Testis (tissue), 2 donors: ENCODE measurements at regions not wholly inside any gene's neighbourhood (a gene's known extent, or its start where the extent isn't known, plus 50 kb on each side); places are given as distances from the start of the nearest gene placed in this dataset.
A peak's percentile ranks its signal among the peaks of the same experiment; 100 is the strongest.

Experiments
- DNase-seq: peaks from one replicate; pipeline ENCODE4 v3.0.0-alpha.2; 2019
- H3K27ac ChIP-seq, 2 donors: fragments of 200-600 bp; sonication (generic); one replicate each; pipeline ENCODE4 v1.5.1; 2019
- H3K27me3 ChIP-seq: fragments of 200-600 bp; sonication (generic); one replicate; pipeline ENCODE4 v1.5.1; 2019
- H3K36me3 ChIP-seq: fragments of 200-600 bp; sonication (generic); one replicate; pipeline ENCODE4 v1.5.1; 2017; ENCODE audit warnings: low read depth; ENCODE audit errors: missing control alignments
- H3K4me1 ChIP-seq: fragments of 200-600 bp; sonication (generic); one replicate; pipeline ENCODE4 v1.5.1; 2019
- H3K4me3 ChIP-seq, 2 donors: fragments of 200-600 bp; sonication (generic); one replicate each; pipeline ENCODE4 v1.5.1; 2017 to 2019
- H3K9me3 ChIP-seq: fragments of 200-600 bp; sonication (generic); one replicate; pipeline ENCODE4 v1.5.1; 2017
- CTCF ChIP-seq, 3 experiments: fragments of 450-650 bp in 2 of 3; fragments of 200-600 bp in 1 of 3; sonication (generic) in 1 of 3; IDR thresholded peaks; one replicate each; pipeline ENCODE4 v1.5.1; 2016 to 2019; ENCODE audit warnings: antibody characterized with exemption in 3 of 3, mild to moderate bottlenecking in 2 of 3, moderate library complexity in 1 of 3
- POLR2A ChIP-seq: fragments of 450-650 bp; IDR thresholded peaks from one replicate; pipeline ENCODE4 v1.6.1; 2017; ENCODE audit warnings: antibody characterized with exemption, mild to moderate bottlenecking, moderate library complexity
- WGBS, 2 donors: methylation state at CpG; one replicate each; pipeline ENCODE4 v1.1.5; 2018; 5-methylcytosine and 5-hydroxymethylcytosine counted together
- intact Hi-C: fragments of 100-400 bp; cut with DNase I; formaldehyde crosslinking; loops from one replicate; pipeline ENCODE4 v1.15.1; 2023; ENCODE audit warnings: low total_unique reads

- no peak for DNase-seq
- intact Hi-C loops: no loop called here
- TF ChIP-seq POLR2A (no peak), CTCF (IDR thresholded peaks at IDR 0.05) (no peak)
- 89 to 92% methylated on average over 11 of the region's 11 CpGs for WGBS, 2 donors
- Histone ChIP-seq H3K4me3 (no peak overlapping the region), H3K9me3 (no peaks in the 10 kb centered on the region), H3K36me3 (no peaks in the 10 kb centered on the region), H3K4me1 (no peaks in the 10 kb centered on the region), H3K27ac (no peak overlapping the region), H3K27me3 (no peaks in the 10 kb centered on the region)
These were observed 252.0 kb downstream of the NR2F2 start for GRCh38 chr15:96582473-96582872.

GRCh38 chr15:96583671-96584070 is 253.2 kb downstream of the NR2F2 start:
- Histone ChIP-seq H3K27me3 (no peaks in the 10 kb centered on the region), H3K36me3 (no peaks in the 10 kb centered on the region), H3K27ac (no peak overlapping the region), H3K4me1 (no peaks in the 10 kb centered on the region), H3K9me3 (no peaks in the 10 kb centered on the region), H3K4me3 (no peak overlapping the region)
- no peak for TF ChIP-seq CTCF (IDR thresholded peaks at IDR 0.05)
- TF ChIP-seq POLR2A: no peak
- WGBS, 2 donors: 91 to 94% methylated on average over 2 of the region's 2 CpGs
- DNase-seq: no peak
- intact Hi-C loops: no loop called here

GRCh38 chr15:96585484-96586386 is 255.2 kb downstream of the NR2F2 start:
- intact Hi-C loops: no loop called here
- Histone ChIP-seq H3K27me3 (no peaks in the 10 kb centered on the region), H3K9me3 (no peaks in the 10 kb centered on the region), H3K4me3 (no peak overlapping the region), H3K4me1 (no peaks in the 10 kb centered on the region), H3K36me3 (no peaks in the 10 kb centered on the region), H3K27ac (no peak overlapping the region)
- DNase-seq: no peak
- WGBS, 2 donors: 47 to 63% methylated on average over 9 of the region's 9 CpGs
- no peak for TF ChIP-seq POLR2A
- peak in 1 of 3 experiments; percentile 4 for TF ChIP-seq CTCF (IDR thresholded peaks at IDR 0.05)

GRCh38 chr15:96586901-96587300 is 256.4 kb downstream of the NR2F2 start:
- intact Hi-C loops: no loop called here
- DNase-seq: no peak
- no peaks in the 10 kb centered on the region for H3K9me3 ChIP-seq
- no peaks in the 10 kb centered on the region for H3K27me3 ChIP-seq
- H3K4me1 ChIP-seq: no peaks in the 10 kb centered on the region
- no peaks in the 10 kb centered on the region for H3K36me3 ChIP-seq
- 91% methylated on average over 4 of the region's 4 CpGs for WGBS, 2 donors
- no peak overlapping the region for H3K27ac ChIP-seq
- H3K4me3 ChIP-seq: no peak overlapping the region
- no peak for TF ChIP-seq CTCF (IDR thresholded peaks at IDR 0.05)
- no peak for TF ChIP-seq POLR2A

- Histone ChIP-seq H3K9me3 (no peaks in the 10 kb centered on the region), H3K27me3 (no peaks in the 10 kb centered on the region), H3K4me3 (no peak overlapping the region), H3K4me1 (no peaks in the 10 kb centered on the region), H3K27ac (no peak overlapping the region), H3K36me3 (no peaks in the 10 kb centered on the region)
- no peak for TF ChIP-seq POLR2A
- TF ChIP-seq CTCF (IDR thresholded peaks at IDR 0.05): no peak
- no peak for DNase-seq
- 61 to 64% methylated on average over 3 of the region's 3 CpGs for WGBS, 2 donors
- intact Hi-C loops: no loop called here
These were observed 259.4 kb downstream of the NR2F2 start for GRCh38 chr15:96589864-96590263.
